ENCODE measurements at regions not wholly inside any gene's neighbourhood (a gene's known extent, or its start where the extent isn't known, plus 50 kb on each side); places are given as distances from the start of the nearest gene placed in this dataset.

DNA sequence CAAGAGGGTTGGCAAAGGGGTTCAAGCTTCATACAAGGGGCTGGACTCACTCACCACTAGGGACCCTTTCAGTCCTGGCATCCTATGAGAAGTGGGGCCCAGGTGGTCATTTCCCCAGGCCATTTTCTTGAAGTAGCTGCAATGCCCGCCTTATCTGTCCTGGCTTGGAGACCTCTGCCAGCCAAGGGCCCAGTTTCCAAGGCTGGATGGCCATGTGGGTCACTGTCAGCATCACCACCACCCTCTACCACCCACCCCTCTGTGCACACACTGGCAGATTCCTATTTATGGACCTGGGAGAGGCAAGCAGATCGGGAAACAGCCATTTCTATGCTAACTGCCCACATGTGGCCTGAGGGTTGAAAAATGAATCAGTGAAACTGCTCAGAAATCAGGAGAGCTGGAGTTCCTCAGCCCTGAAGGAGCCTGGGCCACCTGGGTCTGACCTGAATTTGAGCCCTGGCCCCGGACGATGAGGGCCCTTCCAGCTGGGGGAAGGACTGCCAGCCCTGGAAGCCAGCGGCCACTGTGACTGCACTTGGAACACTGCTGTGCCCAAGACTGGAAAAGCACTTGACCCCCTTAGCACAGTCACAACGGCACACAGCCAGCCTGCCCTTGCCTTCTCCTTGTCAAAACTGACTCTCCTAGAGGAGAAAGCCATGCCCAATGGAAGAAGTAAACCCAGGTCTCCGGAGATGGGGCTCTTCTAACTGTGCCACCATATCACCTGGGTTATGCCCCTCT is 442.2 kb downstream of the BUD13 start:
- H3K4me1 ChIP-seq = no peaks in the 10 kb centered on the region
- no peaks in the 10 kb centered on the region for H3K9me3 ChIP-seq
- H3K27ac ChIP-seq = no peak overlapping the region
- H3K27me3 ChIP-seq = no peaks in the 10 kb centered on the region
- WGBS, 2 donors = 86 to 89% methylated on average over 7 of the region's 7 CpGs
- H3K4me3 ChIP-seq = no peak overlapping the region
- TF ChIP-seq CTCF (IDR thresholded peaks at IDR 0.05) (no peak), POLR2A (IDR thresholded peaks at IDR 0.05) (no peak), EP300 (IDR thresholded peaks at IDR 0.05) (no peak), POLR2AphosphoS5 (IDR thresholded peaks at IDR 0.05) (no peak)
- DNase-seq = no peak
- intact Hi-C loops (cut with DNase I) = no loop called here
- no peaks in the 10 kb centered on the region for H3K36me3 ChIP-seq

DNA sequence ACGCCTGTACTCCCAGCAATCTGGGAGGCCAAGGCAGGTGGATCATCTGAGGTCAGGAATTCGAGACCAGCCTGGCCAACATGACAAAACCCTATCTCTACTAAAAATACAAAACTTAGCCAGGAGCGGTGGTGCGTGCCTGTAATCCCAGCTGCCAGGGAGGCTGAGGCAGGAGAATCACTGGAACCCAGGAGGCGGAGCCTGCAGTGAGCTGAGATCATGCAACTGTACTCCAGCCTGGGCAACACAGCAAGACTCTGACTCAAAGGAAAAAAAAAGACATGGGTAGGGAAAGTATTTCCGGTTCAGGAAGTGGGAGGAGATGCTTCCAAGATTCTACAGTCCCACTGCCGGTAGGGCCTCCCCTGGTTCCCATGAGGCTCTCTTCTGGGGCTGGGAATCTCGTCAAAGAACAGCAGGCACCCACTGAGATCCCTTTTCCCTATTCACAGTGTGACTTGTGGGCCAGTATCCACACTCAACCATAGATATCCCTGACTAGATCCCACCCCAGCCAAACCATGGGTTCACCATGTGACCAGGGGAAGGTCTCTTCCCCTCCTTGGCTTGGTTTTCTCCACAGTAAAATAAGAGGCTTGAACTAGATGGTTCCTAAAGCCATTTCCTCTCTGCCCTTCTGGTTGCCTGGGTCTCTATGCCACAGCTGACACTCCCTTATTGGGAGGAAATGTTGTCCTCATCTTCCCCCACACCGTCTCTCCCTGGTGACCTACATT is 443.3 kb downstream of the BUD13 start:
- no peak overlapping the region for H3K27ac ChIP-seq
- no peaks in the 10 kb centered on the region for H3K4me1 ChIP-seq
- intact Hi-C loops (cut with DNase I) = no loop called here
- no peaks in the 10 kb centered on the region for H3K27me3 ChIP-seq
- no peak for TF ChIP-seq POLR2AphosphoS5 (IDR thresholded peaks at IDR 0.05)
- no peaks in the 10 kb centered on the region for H3K36me3 ChIP-seq
- no peak for DNase-seq
- H3K4me3 ChIP-seq = no peak overlapping the region
- no peaks in the 10 kb centered on the region for H3K9me3 ChIP-seq
- WGBS, 2 donors = 83 to 86% methylated on average over 9 of the region's 9 CpGs

DNA sequence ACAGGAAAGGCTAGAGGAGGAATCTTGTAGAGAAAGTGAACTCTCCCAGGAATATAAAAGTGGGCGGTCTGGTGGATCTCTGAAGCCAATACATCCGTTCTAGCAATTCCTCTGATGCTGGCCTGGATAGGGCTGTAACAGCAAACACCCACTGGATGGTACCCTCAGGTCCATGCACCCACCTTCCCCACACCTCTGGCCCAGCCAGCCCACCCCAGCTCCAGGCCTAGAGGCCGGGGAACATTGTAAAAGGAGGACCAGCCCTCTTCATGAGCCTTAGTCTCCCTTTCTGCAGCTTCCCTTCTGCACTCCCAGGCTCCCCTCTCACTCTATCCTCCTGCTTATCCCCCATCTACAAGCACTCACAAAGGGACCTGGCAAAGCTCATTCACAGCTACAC is 443.9 kb downstream of the BUD13 start:
- TF ChIP-seq POLR2AphosphoS5 (IDR thresholded peaks at IDR 0.05) = no peak
- no peak for TF ChIP-seq POLR2A (IDR thresholded peaks at IDR 0.05)
- no peak for TF ChIP-seq CTCF (IDR thresholded peaks at IDR 0.05)
- TF ChIP-seq EP300 (IDR thresholded peaks at IDR 0.05) = no peak
- no peak overlapping the region for H3K27ac ChIP-seq
- no peak overlapping the region for H3K4me3 ChIP-seq
- 69 to 83% methylated on average over 3 of the region's 3 CpGs for WGBS, 2 donors
- no peak for DNase-seq
- no peaks in the 10 kb centered on the region for H3K4me1 ChIP-seq
- H3K36me3 ChIP-seq = no peaks in the 10 kb centered on the region
- no peaks in the 10 kb centered on the region for H3K27me3 ChIP-seq
- intact Hi-C loops (cut with DNase I) = no loop called here
- H3K9me3 ChIP-seq = no peaks in the 10 kb centered on the region

DNA sequence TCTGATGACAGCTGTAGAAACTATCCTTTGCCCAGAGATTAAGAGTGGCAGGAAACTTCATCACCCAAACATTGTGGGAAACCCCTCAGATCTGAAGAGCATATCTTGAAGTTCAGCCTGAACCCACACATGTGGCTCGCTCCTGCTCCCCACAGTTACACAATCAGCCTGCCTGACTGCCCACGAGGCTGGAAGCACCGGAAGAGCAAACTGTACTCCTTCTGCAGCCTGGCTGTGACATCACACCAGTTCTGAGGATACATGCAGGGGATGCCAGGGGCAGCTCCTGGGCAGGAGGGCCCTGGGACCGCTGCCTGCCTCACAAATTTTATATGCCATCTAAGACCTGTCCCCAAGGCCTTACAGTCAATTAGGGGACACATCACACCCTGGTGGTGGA is 444.4 kb downstream of the BUD13 start:
- H3K4me1 ChIP-seq = no peaks in the 10 kb centered on the region
- no peaks in the 10 kb centered on the region for H3K9me3 ChIP-seq
- H3K27ac ChIP-seq = no peak overlapping the region
- intact Hi-C loops (cut with DNase I) = no loop called here
- H3K27me3 ChIP-seq = no peaks in the 10 kb centered on the region
- 78 to 80% methylated on average over 4 of the region's 4 CpGs for WGBS, 2 donors
- TF ChIP-seq EP300 (IDR thresholded peaks at IDR 0.05) (no peak), POLR2AphosphoS5 (IDR thresholded peaks at IDR 0.05) (no peak), POLR2A (IDR thresholded peaks at IDR 0.05) (no peak), CTCF (IDR thresholded peaks at IDR 0.05) (no peak)
- no peaks in the 10 kb centered on the region for H3K36me3 ChIP-seq
- no peak overlapping the region for H3K4me3 ChIP-seq
- no peak for DNase-seq

DNA sequence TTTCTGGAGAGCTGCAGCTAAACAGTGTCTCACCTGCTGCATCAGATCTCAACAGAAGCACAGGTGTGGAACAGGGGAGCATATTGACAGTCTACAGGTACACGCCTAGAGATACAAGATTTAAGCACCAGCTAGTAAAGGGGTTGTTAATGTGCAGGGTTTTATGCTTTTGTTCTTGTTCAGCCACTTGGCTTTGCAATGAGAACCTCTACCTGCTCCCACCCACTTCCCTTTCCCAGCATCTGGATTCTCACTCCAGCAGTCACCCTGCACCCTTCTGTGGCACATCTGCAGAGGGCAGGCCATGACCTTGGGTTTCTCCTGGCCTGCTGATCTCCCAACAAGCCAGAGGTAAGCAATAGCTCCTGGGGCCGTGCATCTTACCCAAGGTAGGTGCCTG is 446.6 kb downstream of the BUD13 start:
- Histone ChIP-seq H3K36me3 (no peaks in the 10 kb centered on the region), H3K4me1 (no peaks in the 10 kb centered on the region), H3K4me3 (no peak overlapping the region), H3K27ac (no peak overlapping the region), H3K27me3 (no peaks in the 10 kb centered on the region), H3K9me3 (no peaks in the 10 kb centered on the region)
- no peak for TF ChIP-seq POLR2AphosphoS5 (IDR thresholded peaks at IDR 0.05)
- no peak for TF ChIP-seq CTCF (IDR thresholded peaks at IDR 0.05)
- TF ChIP-seq EP300 (IDR thresholded peaks at IDR 0.05) = no peak
- no peak for TF ChIP-seq POLR2A (IDR thresholded peaks at IDR 0.05)
- intact Hi-C loops (cut with DNase I) = no loop called here
- WGBS, 2 donors = 69 to 72% methylated on average over 2 of the region's 2 CpGs
- no peak for DNase-seq
